IPS DF 19.7 (cell line): ENCODE measurements at regions not wholly inside any gene's neighbourhood (a gene's known extent, or its start where the extent isn't known, plus 50 kb on each side); places are given as distances from the start of the nearest gene placed in this dataset.

Experiments
- DNase-seq: peaks from one replicate; pipeline ENCODE4 v3.0.0-alpha.2; 2013; ENCODE audit warnings: low read depth, low spot score

DNA sequence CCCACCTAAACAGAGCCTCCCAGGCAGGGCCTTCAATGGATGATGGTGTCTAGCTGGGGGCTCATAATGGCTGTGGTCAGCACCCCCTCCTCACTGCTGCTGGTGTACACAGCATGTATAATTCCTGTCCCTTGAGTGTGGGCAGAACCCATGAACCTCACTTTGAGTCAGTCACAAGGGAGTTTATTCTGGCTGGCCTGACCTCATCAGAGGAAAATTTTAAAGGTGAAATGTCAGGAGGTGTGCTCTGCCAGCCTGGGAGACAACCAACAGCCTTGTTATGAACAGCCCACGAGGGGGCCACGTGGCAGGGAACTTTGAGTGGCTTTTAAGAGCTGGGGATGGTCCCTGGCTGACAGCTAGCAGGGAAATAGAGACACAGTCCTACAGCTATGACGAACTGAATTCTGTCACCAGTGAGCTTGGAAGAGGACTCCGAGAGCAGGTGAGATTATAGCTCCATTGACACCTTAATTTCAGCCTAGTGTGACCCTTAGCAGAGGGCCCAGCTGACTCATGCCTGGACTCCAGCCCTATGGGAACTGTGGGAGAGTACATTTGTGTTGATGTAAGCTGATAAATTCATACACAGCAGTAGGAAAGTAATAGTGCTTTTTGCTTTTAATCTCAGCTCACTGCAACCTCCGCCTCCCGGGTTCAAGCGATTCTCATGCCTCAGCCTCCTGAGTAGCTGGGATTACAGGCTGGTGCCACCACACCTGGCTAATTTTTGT, 73.5 kb upstream of the RUNX3 start:
- DNase-seq: no peak

DNA sequence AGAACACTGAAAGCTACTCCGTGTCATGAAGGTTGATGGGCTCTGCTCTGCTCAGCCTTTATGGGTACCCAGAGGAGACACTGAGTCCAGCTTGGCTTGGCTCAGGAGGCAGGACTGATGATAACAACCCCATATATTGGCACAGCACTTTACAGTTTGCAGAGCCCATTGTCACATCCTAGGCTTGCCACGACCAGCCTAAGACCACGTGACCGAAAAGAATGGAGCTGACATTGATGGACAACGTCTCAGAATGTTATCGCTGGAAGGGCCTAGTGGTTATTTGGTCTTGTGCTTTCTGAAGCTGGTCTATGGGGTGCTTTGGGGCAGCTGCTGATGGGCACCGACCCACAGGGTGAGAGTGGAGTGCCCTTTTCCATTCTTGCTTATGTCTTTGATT, 72.9 kb upstream of the RUNX3 start:
- no peak for DNase-seq

DNA sequence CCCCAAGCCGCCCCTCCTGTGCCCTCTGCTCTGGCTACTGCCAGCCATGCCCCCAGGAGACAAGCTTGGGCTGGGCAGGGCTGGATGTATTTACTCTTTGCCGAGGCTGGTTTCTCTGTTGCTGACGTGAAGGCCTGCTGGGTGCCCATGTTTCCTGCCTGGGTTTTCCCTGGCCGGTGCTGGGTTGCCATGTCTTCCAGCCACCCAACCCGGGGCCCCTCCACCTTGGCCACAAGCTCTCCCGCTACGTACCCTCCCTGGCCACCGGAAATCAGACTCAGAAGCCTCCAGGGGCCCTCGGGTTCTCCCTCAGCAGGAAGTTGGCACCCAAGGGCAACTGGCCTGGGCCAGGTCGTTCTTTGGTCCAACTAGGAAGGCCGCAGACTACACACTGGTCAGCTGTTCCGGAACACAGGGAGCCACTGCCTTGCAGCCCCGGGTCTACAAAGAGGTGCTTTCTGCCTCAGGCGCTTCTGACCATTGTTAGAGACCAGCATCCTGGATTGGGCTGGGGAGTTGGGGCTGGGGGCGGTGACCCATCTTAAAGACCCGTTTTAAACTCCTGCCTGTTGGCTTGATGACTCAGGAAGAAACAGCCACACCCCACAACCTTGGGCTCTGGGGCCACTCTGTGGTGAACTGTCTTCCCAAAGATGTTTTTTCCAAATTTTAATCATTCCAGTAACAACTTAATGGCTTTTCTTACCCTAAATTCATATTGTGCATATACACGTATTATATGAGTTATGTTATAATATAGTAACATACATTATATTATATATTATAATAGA, 71.2 kb upstream of the RUNX3 start:
- no peak for DNase-seq

DNA sequence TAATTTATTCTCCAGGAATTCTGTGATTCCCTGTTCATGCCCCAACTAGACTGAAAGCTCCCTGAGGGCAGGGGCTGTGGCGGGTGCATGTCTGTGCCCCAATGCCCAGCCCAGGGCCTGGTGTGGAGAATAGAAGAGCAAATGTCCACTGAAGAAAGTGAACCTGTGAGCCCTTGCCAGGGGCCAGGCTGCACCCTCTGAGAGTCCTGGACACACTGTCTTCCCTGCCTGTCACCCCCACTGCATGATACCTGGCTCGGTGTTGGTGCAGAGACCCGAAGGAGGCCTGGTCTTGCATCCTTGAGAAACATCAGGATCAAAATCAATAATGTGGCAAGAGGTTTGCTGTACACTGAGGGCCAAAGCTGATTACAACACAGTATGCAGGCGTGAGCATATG, 69.8 kb upstream of the RUNX3 start:
- no peak for DNase-seq

DNA sequence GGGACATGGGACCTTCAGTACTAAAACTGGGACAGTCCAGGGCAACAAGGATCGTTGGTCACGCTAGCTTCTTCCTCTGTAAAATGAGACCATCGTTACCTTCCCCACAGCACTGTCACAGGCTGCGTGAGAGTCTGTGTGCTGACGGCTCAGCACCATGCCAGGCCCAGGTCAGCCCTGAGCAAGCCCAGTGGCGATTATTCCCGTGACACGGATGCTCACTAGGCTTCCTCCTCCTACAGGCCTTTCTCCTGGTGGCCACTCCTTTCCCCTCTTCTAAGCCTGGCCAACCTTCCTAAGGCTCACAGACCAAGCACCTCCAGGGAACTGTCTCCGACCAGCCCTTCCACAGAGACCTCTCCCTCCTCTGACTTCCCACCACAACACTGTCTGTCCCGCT, 69.3 kb upstream of the RUNX3 start:
- no peak for DNase-seq

DNA sequence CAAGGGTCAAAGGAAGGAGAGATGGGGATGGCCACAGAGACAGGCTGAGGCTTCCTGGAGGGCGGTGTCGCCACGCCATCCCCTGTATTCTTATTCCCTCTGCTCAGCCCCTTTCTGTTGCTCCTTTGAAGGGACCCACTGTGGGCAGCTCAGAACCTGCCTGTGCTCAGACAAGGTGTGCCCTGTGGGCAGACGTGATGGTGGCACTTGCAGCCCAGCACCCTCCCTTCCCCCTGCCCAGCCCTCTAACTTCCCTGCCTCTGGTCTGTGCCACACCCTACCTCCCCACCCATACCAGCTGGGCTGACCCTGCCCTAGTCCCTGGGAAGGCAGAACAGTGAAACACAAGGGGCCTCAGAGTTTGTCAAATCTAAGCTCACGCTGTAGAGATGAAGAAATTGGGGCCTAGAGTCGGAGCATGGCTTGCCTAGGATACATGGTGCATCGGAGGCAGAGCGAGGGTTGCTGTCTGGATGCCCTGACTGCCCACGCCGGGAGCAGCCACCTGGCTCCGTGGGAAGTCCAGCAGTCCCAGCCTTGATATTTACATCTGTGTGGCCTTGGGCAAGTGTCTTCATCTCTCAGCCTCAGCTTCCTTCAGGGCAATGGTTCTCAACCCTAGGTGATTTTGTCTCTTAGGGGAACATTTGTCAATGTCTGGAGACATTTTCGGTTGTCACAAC, 68.6 kb upstream of the RUNX3 start:
- no peak for DNase-seq

DNA sequence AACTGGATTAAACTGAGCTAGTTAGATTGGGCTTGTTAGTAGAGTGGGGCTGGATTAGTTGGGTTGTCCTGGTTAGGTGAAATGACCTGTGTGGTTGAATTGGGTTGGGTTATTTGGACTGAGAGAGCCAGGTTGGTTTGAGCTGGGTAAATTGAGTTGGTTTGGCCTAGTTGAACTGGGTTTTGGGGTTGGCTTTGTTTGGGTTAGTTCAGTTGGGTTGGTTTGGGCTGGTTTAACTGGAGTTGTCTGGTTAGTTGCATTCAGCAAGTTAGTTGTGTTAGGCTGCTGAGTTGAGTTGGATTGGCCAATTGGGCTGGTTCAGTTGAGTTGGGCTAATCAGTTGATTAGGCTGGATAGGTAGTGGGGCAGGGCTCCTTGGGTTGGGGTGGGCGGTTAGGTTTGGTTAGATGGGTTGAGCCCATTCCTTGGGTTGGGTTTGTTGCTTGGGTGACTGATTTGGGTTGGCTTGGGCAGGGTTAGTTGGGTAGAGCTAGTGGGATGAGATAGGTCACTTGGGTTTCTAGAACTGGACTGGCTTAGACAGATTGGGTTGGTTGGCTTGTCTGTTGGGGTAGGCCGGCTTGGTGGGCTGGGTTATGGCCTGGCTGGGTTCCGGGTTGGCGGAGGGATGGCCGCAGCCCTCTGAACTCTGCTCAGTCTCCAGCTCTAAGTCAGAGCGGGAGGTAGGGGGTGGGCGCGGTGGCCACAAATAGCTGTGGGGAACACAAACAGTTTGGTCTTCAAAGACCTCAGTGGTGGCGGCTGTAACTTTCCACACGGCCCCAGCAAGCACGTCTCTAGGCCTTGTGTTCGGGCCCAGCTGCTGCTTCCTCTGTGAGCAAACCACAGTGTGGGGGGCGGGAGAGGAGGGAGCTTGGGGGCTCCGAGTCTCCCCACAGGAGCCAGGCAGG, 67.2 kb upstream of the RUNX3 start:
- no peak for DNase-seq

DNA sequence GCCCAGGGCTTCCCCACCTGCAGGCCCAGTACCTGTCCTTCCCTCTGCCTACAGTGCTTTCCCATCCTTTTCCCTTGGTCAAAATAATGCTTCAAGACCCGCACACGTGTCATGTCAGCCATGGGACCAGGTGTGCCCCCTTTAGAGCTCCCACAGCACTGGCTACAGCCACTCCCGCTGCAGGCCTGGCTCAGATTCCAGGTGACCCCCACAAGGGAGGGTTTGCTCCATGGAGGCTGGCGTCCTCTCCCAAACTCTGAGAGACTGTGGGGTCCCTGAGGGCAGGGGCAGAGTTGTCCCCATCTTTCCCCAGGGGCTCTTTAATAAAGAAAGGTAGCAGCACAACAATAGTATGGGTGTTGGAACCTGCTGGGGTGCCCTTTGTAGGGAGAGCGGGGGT, 66.4 kb upstream of the RUNX3 start:
- no peak for DNase-seq

DNA sequence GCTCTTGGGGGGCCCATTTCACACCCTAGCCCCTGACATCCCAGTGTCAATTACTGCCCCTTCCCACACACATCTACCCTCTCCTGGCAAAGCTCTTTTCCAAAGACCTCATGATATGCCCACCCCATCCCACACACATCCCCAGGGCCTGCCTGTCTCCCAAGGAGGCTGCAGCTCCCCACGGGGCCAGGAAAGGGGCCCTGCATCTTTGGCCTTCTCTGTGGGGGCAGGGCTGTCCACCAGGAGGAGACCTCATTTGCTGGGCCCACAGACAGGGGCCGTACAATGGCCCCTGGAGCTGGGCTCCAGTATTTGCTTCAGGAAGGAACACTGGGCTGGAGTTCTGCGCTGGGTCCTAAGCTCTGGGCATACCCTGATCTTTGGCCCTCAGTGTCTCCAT, 65.6 kb upstream of the RUNX3 start:
- no peak for DNase-seq

DNA sequence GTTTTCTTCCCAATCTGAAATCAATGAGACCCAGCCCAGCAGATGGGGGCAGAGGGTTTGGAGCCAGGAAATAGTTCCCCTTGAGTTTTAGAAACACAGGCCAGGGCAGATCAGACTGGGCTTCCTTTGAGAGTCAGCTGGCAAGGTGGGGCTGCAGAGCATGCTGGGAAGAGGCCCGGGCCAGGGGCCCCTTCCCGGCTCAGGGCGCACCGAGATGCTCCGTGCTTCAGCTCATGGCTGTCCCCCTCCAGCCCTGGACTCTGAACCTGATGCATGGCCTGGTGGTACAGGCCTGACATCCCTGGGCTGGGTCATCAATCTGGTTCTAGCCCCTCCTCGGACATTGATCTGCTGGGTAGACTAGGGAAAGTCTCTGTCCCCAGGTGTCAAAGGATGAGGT, 65.1 kb upstream of the RUNX3 start:
- DNase-seq: no peak

DNA sequence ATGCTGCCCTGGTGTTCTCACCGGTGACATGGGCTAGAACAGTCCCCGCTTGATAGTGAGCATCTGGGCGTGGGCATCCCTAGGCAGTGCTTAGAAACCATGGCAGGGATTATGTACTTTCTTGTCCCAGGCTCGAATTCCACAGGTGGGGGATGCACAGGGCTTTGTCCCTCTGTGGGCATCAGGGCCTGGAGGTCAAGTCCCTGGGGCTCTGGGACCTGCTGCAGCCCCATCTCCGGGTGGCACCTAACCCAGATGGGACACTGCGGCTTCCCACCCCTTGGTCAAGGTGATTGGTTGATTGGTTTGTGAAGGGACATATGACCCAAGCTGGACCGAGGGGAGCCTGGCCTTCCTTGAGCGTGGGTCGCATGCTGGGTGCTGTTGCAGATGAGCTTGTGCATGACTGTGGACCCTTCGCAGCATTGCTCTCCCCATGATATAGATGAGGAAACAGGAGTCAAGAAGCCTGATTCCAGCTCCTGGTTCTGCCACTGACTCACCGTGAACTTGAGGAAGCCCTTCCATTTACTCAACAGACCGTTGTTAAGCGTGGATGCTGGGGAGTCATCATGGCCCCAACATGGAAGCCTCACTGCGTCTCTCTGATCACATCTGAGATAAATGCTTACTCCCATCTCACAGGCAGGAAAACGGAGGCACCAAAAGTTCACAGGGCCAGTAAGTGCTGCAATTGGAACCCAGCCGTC, 64.0 kb upstream of the RUNX3 start:
- DNase-seq: no peak

DNA sequence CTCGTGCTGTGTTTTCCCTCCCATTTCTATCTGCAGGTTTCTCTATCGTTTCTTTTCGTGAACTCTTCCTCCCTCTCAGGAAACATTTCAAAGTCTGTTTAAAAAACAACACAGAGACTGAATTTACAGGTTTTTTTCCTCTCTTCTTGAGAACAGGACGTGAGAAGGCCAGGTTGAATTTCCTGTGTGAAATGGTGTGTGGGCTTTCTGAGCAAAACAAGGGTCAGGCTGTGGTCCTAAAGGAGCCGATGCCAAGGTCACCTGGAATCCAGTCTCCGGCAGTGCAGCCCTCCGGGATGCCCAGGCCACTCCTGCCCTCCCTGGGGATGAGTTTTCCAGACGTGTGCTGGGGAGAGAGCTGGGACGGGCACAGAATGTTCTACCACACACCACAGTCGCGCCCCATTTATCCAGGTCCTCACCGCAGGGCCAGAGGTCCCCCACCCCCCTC, 62.7 kb upstream of the RUNX3 start:
- no peak for DNase-seq

DNA sequence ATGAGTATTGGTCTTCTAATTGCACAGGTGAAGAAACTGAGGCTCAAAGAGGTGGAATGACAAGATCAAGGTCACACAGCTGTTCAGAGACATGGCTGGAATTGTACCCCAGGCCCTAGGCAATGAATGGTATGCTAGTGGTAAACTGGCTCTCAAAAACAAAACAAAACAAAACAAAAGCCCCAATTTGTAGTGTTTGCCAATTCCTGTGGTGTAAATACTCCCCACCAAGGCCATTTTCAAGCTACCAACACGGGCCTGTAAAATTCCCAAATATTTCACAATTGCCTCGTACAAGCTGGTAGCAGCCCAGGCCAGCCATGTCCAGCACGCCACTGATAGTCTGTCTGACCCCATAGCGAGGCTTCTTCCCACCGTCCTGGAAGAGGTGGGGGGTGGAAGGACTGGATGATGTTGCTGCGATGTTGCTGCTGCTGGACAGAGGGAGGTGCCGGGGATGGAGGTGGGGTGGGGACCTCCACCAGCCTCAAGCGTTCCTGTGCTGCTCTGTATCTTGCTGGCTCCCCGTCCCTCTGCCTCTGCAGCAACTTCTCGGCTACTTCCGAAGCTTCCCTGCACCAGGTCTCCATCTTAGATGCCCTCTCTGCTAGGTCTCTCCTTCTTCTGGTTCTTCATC, 62.2 kb upstream of the RUNX3 start:
- DNase-seq: no peak

DNA sequence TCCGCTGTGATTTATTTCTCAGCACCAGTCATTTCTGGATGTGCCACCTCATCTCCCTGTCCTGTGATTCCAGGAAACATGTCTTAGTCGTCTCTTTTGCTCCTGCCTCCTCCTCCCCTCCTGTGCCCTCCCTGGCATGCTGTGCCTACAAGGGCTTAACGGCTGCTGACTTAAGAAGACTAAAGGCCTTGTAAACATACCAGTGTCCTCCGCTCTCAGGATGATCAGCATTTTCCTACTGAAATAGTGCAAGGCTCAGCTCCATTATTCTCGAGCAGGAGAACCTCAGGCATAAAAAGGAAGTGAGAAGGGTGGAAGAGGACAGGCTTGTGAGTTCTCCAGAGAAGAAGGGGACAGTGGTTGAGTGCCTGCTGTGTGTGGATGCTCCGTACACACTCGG, 61.6 kb upstream of the RUNX3 start:
- no peak for DNase-seq

DNA sequence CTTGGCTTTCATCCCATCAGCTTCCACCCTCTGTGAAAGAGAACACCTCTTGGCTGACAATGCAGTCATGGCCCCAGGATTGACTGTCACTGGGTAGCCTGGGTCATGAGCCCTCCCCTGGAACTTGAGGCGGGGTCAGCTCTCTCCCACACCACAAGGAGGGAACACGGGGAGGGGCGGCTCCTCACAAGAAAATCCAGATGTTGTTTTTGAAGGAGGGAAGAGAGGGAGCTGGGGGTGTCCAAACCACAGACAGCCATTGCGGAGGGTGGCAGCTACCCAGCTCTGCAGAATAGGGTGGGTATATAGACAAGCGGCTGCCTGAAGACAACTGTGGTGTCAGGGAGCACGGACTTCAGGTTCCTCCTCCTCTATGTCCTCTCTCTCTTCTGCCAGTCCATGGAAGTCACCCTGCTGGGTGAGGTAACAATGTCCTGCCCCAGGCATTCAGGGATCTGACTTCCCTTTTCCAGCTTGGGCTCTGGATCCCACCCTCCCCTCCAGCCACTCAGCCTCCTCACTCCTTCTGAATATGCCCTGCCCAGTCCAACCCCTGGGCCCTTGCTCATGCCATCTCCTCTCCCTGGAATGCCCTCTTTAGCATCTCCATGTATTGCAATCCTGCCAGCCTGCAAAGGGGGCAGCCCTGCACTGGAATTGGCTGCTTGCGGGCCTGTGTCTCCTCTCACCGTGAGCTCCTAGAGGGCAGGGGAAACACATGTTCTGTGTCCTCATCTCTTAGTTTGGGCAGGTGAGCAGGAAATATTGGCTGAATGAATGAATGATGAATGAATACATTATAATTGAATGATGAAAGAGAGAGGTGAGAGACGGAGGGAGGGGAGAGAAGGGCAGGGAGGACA, 60.9 kb upstream of the RUNX3 start:
- no peak for DNase-seq

DNA sequence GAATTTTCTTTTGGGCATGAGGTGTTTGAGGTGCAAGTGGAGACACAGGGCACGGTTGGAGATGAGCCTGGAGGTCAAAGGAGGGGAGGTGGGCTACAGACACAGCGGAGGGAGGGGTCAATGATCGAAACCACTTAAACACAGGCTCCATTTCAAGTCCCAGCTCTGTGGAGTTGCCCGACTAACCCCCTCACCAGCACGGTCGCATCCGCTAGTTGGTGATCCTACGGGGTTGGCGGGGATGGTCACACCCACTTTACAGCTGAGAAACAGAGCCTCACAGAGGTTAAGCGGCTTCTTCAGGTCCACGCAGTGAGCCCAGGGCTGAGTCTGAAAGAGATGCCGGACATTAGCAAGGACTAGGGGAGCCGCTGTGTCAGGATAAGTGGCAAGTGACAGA, 60.1 kb upstream of the RUNX3 start:
- no peak for DNase-seq

DNA sequence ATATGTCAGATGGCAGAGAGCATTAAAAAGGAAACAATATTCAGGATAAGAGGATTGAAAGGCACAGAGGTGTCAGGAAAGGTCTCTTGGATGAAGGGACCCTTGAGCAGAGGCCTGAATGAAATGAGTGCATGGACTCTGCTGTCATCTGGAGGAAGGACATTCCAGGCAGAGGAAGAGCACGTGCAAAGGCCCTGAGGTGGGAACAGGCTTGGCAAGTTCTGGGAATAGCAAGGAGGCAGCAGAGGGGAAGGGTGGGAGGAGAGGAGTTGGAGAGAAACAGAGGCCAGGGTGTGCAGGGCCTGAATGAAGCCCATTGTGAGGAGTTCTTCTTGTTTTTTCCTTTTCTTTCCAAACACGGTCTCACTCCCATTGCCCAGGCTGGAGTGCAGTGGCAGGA, 59.0 kb upstream of the RUNX3 start:
- no peak for DNase-seq

DNA sequence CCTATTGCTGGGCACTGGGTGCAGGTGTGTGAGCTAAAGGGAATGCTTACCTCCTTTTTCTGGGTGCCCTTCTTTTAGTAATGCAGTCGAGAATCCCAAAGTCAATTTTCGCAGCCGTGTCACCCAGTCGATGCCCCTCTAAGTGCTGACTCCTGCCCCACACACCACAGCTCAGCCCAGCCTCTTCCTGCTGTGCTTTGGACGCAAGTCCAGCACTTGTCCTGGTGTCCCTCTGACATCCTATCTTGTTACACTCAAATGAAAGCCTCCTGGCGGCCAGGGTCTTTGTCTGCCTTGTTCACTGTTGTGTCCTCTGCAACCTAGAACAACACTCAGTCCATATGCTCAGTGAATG, 58.5 kb upstream of the RUNX3 start:
- no peak for DNase-seq

DNA sequence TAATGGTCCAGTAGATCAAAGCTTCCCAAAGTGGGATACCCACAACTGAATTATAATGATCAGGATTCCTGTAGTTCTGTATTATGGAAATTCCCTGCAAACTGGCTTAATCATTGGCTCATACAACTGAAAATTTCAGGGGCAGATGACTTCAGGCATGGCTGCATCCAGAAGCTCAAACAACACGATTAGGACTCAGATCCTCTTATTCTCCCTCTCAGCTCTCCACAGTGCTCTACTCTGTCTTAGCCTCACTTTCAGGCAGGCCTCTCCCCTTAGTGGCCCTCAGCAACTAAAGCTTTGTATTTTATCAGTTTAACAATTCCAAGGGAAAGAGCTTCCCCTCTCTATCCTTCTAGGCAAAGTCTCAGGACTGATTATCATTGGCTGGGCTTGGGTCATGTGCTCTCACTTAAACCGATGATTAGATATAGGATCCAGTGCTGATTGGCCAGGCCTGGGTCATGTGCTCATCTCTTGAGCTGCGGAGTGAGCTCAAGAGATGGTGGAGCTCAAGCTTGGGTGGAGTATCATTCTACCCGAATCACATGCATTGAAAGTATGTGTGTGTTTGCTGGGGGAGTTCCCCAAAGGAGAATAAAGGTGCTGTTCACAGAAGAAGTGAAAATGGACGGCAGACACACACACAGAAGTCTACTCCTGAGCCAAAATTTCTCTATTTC, 57.9 kb upstream of the RUNX3 start:
- DNase-seq: no peak
